PC-9 (cell line): ENCODE measurements at regions not wholly inside any gene's neighbourhood (a gene's known extent, or its start where the extent isn't known, plus 50 kb on each side); places are given as distances from the start of the nearest gene placed in this dataset.

Experiments used
- BruUV-seq: library from RNA; stranded (reverse); fragments of 400-500 nt; replicated peaks from 2 replicates; lab custom pipeline; 2021; lab: Mats Ljungman, UMichigan
- CTCF ChIA-PET: fragments of 300-600 bp; sonication (Branson Sonifier 250); formaldehyde crosslinking; loops from one replicate; lab custom pipeline; 2022; ENCODE audit warnings: antibody characterized with exemption; lab: Charles Lee
- POLR2A ChIA-PET: fragments of 300-600 bp; sonication (Branson Sonifier 250); formaldehyde crosslinking; loops from one replicate; lab custom pipeline; 2022; ENCODE audit warnings: antibody characterized with exemption; ENCODE audit not compliant: unreplicated experiment; lab: Charles Lee
- DNase-seq, 2 experiments: peaks; one replicate each; pipeline versions ENCODE4 v3.0.0 to v3.0.0-alpha.2; 2015 to 2022; ENCODE audit warnings: mixed read lengths in 1 of 2
- H2AFZ ChIP-seq: fragments of 200-600 bp; sonication (generic); 2 replicates; pipeline ENCODE4 v1.8.1; 2017; ENCODE audit warnings: antibody characterized with exemption
- H3F3A ChIP-seq: fragments of 200-600 bp; sonication (generic); 2 replicates; pipeline ENCODE4 v1.8.1; 2017; ENCODE audit warnings: antibody characterized with exemption, mild to moderate bottlenecking, low read depth; ENCODE audit not compliant: insufficient read depth
- H3K27ac ChIP-seq: fragments of 200-600 bp; sonication (generic); 2 replicates; pipeline ENCODE4 v1.6.1; 2016; ENCODE audit warnings: mixed run types
- H3K27me3 ChIP-seq: fragments of 200-600 bp; sonication (generic); 2 replicates; pipeline ENCODE4 v1.6.1; 2016; ENCODE audit warnings: low read depth, mixed run types; ENCODE audit not compliant: insufficient read depth
- H3K36me3 ChIP-seq: fragments of 200-600 bp; sonication (generic); 2 replicates; pipeline ENCODE4 v1.6.1; 2016; ENCODE audit warnings: low read depth, mixed run types
- H3K4me1 ChIP-seq: fragments of 200-600 bp; sonication (generic); replicated peaks from 2 replicates; pipeline ENCODE4 v1.6.1; 2016; ENCODE audit warnings: mixed run types; ENCODE audit not compliant: insufficient read depth
- H3K4me2 ChIP-seq: fragments of 200-600 bp; sonication (generic); 2 replicates; pipeline ENCODE4 v1.6.1; 2017; ENCODE audit warnings: mixed run types
- H3K4me3 ChIP-seq: fragments of 200-600 bp; sonication (generic); 2 replicates; pipeline ENCODE4 v1.6.1; 2016; ENCODE audit warnings: mixed run types
- H3K79me2 ChIP-seq: fragments of 200-600 bp; sonication (generic); 2 replicates; pipeline ENCODE4 v1.6.1; 2017; ENCODE audit warnings: low read depth, mixed run types
- H3K9me2 ChIP-seq: fragments of 200-600 bp; sonication (generic); 2 replicates; pipeline ENCODE4 v1.8.1; 2017; ENCODE audit warnings: mild to moderate bottlenecking; ENCODE audit not compliant: insufficient read depth
- H3K9me3 ChIP-seq: fragments of 200-600 bp; sonication (generic); 2 replicates; pipeline ENCODE4 v1.8.1; 2016; ENCODE audit warnings: low read depth; ENCODE audit not compliant: insufficient read depth
- H4K20me1 ChIP-seq: fragments of 200-600 bp; sonication (generic); 2 replicates; pipeline ENCODE4 v1.8.1; 2017; ENCODE audit not compliant: insufficient read depth
- EZH2 ChIP-seq: fragments of 200-600 bp; sonication (generic); IDR thresholded peaks from 2 replicates; pipeline ENCODE4 v1.8.0; 2017; ENCODE audit warnings: antibody characterized with exemption, low read depth
- intact Hi-C: fragments of 100-400 bp; cut with micrococcal nuclease; formaldehyde crosslinking; loops from one replicate; pipeline ENCODE4 v1.10.0; 2022; ENCODE audit not compliant: unreplicated experiment
- TF ChIP-seq, protein P1 (sequence below): fragments of 200-600 bp; sonication (generic); conservative IDR thresholded peaks from 2 replicates; pipeline ENCODE4 v1.6.1; 2017; ENCODE audit warnings: mixed run types, antibody characterized with exemption, mild to moderate bottlenecking, moderate library complexity

DNA sequence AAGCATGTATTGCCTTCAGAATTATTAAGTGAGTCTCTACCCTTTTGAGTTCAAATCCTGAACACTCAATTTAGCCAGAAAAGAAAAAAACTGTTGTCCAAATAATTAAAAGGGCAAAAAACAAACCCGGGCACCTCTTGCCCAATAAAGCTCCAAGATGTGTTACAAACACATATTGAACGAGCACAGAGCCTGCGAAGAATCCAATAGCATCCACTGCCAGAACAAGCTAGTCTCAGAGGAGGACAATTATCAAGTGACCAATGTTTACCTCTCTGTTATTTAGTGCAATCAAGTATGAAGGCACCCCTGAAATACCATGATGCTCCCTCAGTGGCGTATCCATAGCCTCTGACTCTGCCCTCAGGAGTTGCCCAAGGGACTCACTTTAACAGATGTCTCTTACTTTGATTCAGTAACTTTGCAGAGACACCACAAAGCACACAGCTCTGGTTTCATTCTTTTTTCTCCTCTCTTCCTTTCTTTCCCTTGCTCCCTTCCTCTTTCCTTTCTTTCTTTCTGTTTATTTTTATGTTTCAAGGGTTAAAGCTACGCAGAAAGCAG lies 93.5 kb upstream of the SPATS2L start:
- TF ChIP-seq, protein P1, sequence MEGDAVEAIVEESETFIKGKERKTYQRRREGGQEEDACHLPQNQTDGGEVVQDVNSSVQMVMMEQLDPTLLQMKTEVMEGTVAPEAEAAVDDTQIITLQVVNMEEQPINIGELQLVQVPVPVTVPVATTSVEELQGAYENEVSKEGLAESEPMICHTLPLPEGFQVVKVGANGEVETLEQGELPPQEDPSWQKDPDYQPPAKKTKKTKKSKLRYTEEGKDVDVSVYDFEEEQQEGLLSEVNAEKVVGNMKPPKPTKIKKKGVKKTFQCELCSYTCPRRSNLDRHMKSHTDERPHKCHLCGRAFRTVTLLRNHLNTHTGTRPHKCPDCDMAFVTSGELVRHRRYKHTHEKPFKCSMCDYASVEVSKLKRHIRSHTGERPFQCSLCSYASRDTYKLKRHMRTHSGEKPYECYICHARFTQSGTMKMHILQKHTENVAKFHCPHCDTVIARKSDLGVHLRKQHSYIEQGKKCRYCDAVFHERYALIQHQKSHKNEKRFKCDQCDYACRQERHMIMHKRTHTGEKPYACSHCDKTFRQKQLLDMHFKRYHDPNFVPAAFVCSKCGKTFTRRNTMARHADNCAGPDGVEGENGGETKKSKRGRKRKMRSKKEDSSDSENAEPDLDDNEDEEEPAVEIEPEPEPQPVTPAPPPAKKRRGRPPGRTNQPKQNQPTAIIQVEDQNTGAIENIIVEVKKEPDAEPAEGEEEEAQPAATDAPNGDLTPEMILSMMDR = no peak
- TF ChIP-seq EZH2 = no peak
- intact Hi-C loops = no loop called here
- H3K9me3 ChIP-seq = no peaks in the 10 kb centered on the region
- no peak overlapping the region for H3K27ac ChIP-seq
- H3F3A ChIP-seq = 0 out of 2 replicates have a peak, but pooled peaks cover 2% of the 10 kb centered on the region
- no TSS peak for BruUV-seq
- H3K4me2 ChIP-seq = no peak overlapping the region
- DNase-seq = no peak
- no peaks in the 10 kb centered on the region for H4K20me1 ChIP-seq
- POLR2A ChIA-PET = no interaction called here
- no peaks in the 10 kb centered on the region for H3K79me2 ChIP-seq
- no peak overlapping the region for H2AFZ ChIP-seq
- no peaks in the 10 kb centered on the region for H3K4me1 ChIP-seq
- no peaks in the 10 kb centered on the region for H3K36me3 ChIP-seq
- no peak overlapping the region for H3K4me3 ChIP-seq
- H3K9me2 ChIP-seq = no peaks in the 10 kb centered on the region
- no peaks in the 10 kb centered on the region for H3K27me3 ChIP-seq
- CTCF ChIA-PET = no interaction called here

- H3K79me2 ChIP-seq = no peaks in the 10 kb centered on the region
- no peaks in the 10 kb centered on the region for H3K9me2 ChIP-seq
- H3K4me2 ChIP-seq = no peak overlapping the region
- H3K4me3 ChIP-seq = no peak overlapping the region
- intact Hi-C loops = no loop called here
- peaks cover 10% of the 10 kb centered on the region for H3K4me1 ChIP-seq
- H3K27ac ChIP-seq = no peak overlapping the region
- H4K20me1 ChIP-seq = no peaks in the 10 kb centered on the region
- no peaks in the 10 kb centered on the region for H3K27me3 ChIP-seq
- DNase-seq = no peak
- no peaks in the 10 kb centered on the region for H3K9me3 ChIP-seq
- CTCF ChIA-PET = no interaction called here
- H3K36me3 ChIP-seq = no peaks in the 10 kb centered on the region
- BruUV-seq = no TSS peak
- 0 out of 2 replicates have a peak, but pooled peaks cover 4% of the 10 kb centered on the region for H3F3A ChIP-seq
- no peak overlapping the region; the same call in 1 of the 2 replicates for H2AFZ ChIP-seq
- TF ChIP-seq, protein P1 = no peak
- no peak for TF ChIP-seq EZH2
- POLR2A ChIA-PET = interaction anchor here (0.5 kb wide), 1 partner anchor 168 kb away, joined by 3 read pairs; no protein-coding TSS in a partner anchor
These were observed 90.2 kb upstream of the SPATS2L start for GRCh38 chr2:200216310-200216709.

GRCh38 chr2:200217320-200217719 lies 89.2 kb upstream of the SPATS2L start:
- H3K36me3 ChIP-seq = no peaks in the 10 kb centered on the region
- H3K27ac ChIP-seq = no peak overlapping the region
- intact Hi-C loops = no loop called here
- BruUV-seq = no TSS peak
- no peaks in the 10 kb centered on the region for H3K27me3 ChIP-seq
- no peaks in the 10 kb centered on the region for H3K9me2 ChIP-seq
- no peak for TF ChIP-seq EZH2
- TF ChIP-seq, protein P1 = no peak
- H3K4me1 ChIP-seq = peaks cover 10% of the 10 kb centered on the region
- ChIA-PET CTCF (no interaction called here), POLR2A (no interaction called here)
- no peak overlapping the region for H3K4me2 ChIP-seq
- H3F3A ChIP-seq = 0 out of 2 replicates have a peak, but pooled peaks cover 4% of the 10 kb centered on the region
- no peaks in the 10 kb centered on the region for H3K9me3 ChIP-seq
- DNase-seq = no peak
- H3K79me2 ChIP-seq = no peaks in the 10 kb centered on the region
- H3K4me3 ChIP-seq = no peak overlapping the region
- no peak overlapping the region for H2AFZ ChIP-seq
- no peaks in the 10 kb centered on the region for H4K20me1 ChIP-seq
